ENCODE measurements at regions not wholly inside any gene's neighbourhood (a gene's known extent, or its start where the extent isn't known, plus 50 kb on each side); places are given as distances from the start of the nearest gene placed in this dataset.

DNA sequence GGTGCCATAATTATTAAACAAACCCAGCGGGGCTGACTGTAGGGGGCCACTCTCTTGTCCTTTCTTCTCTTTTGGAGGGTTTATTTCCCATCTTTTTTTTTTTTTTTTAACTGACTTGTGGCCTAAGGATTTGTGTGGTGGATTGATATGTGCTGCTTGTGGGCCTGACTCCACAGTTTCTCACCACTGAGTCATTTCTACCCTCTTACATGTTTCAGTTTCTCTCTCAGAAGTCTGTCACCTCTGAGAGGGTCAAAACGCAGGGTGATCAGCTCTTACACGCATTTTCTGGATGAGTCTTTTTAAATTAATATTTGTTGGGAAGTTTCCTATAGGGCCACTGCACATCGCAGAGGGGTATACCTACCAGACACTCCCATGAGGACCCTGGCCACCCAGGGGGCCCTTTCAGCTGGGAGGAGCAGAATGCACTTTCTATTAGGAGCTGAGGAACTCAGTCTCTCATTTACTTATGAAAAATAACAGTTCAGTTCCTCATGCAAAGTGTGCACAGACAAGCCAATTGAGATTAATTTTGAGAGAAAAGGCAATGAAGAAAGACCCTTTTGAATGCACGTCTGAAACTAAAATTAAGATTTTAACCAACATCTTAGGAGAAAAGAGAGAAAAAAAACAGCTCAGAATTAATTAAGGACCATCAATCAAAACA is 407.9 kb downstream of the TECRL start:
- TF ChIP-seq, protein P1, sequence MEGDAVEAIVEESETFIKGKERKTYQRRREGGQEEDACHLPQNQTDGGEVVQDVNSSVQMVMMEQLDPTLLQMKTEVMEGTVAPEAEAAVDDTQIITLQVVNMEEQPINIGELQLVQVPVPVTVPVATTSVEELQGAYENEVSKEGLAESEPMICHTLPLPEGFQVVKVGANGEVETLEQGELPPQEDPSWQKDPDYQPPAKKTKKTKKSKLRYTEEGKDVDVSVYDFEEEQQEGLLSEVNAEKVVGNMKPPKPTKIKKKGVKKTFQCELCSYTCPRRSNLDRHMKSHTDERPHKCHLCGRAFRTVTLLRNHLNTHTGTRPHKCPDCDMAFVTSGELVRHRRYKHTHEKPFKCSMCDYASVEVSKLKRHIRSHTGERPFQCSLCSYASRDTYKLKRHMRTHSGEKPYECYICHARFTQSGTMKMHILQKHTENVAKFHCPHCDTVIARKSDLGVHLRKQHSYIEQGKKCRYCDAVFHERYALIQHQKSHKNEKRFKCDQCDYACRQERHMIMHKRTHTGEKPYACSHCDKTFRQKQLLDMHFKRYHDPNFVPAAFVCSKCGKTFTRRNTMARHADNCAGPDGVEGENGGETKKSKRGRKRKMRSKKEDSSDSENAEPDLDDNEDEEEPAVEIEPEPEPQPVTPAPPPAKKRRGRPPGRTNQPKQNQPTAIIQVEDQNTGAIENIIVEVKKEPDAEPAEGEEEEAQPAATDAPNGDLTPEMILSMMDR (IDR thresholded peaks at IDR 0.05; ENCODE audit: low read depth, low read length, poor library complexity, severe bottlenecking) = no peak
- TF ChIP-seq EZH2phosphoT487 (IDR thresholded peaks at IDR 0.05; ENCODE audit: borderline replicate concordance, low read length) = no peak

All from DOHH2 (cell line).